ENCODE measurements at regions not wholly inside any gene's neighbourhood (a gene's known extent, or its start where the extent isn't known, plus 50 kb on each side); places are given as distances from the start of the nearest gene placed in this dataset.

DNA sequence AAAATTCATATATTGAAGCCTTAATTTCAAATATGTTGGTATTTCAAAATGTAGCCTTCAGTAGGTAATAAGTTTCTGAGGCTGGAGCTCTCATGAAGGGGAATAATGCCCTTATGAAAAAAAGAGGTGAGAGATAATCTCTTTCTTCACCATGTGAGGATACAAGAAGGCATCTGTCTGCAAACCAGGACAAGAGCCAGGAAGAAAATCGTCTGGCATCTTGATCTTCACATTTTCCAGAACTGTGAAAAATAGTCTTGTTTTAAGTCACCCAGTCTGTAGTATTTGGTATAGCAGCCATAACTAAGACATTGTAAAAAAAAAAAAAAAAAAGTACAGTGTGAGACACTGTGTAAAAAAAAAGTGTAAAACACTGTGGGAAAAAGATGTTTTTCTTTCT, 768.9 kb downstream of the TAF11L14 start:
- Histone ChIP-seq H3K4me2 (ENCODE audit: insufficient read depth, insufficient read length, low read length) (no peak overlapping the region), H3K23ac (ENCODE audit: insufficient read length, low read depth, low read length) (no peak overlapping the region), H3K23me2 (ENCODE audit: insufficient read length, low read depth, low read length, poor library complexity, severe bottlenecking) (no peaks in the 10 kb centered on the region), H2AK5ac (ENCODE audit: insufficient read length, low read length) (no peak overlapping the region), H3K56ac (ENCODE audit: insufficient read length, low read depth, low read length) (no peak overlapping the region), H4K5ac (ENCODE audit: insufficient read length, low read depth, low read length) (no peak overlapping the region), H3K9me3 (ENCODE audit: control insufficient read depth, low read depth, low read length) (no peaks in the 10 kb centered on the region), H3K18ac (ENCODE audit: insufficient read length, low read depth, low read length) (no peak overlapping the region), H3K9ac (ENCODE audit: extremely low read depth, insufficient read length, low read length) (no peak overlapping the region), H2BK15ac (ENCODE audit: low read depth, low read length) (no peak overlapping the region), H2AFZ (ENCODE audit: low read length) (no peak overlapping the region), H3K27me3 (ENCODE audit: insufficient read depth, low read length) (no peaks in the 10 kb centered on the region), H3K79me1 (ENCODE audit: insufficient read depth, low read depth, low read length, poor library complexity, severe bottlenecking) (no peaks in the 10 kb centered on the region), H2BK5ac (ENCODE audit: insufficient read length, low read length) (no peak overlapping the region), H3K79me2 (ENCODE audit: insufficient read depth, low read length) (no peaks in the 10 kb centered on the region), H2BK12ac (ENCODE audit: insufficient read length, low read depth, low read length) (no peak overlapping the region), H2BK120ac (ENCODE audit: low read depth, low read length, poor library complexity, severe bottlenecking) (no peak overlapping the region), H3K27ac (ENCODE audit: insufficient read length, low read depth, low read length) (no peak overlapping the region), H3K4me1 (ENCODE audit: insufficient read depth, low read length) (no peaks in the 10 kb centered on the region; the same call in 1 of the 2 replicates), H4K91ac (ENCODE audit: insufficient read length, low read depth, low read length) (no peak overlapping the region), H2BK20ac (ENCODE audit: low read depth, low read length, poor library complexity, severe bottlenecking) (no peak overlapping the region), H4K8ac (replicated peaks; ENCODE audit: insufficient read length, low read depth, low read length) (no peak overlapping the region), H3T11ph (ENCODE audit: low read length) (no peak overlapping the region), H4K20me1 (ENCODE audit: control insufficient read depth, insufficient read depth, insufficient read length) (no peaks in the 10 kb centered on the region), H3K14ac (ENCODE audit: insufficient read depth, low read length) (no peak overlapping the region), H3K4ac (ENCODE audit: low read depth, low read length) (no peak overlapping the region)
- no CpG with 5 or more reads among the region's 1 CpG for WGBS (ENCODE audit: extremely low coverage, insufficient read length, low lambda C conversion rate)
- DNase-seq = no peak
- no peaks in the 10 kb centered on the region; a peak in 1 of 4 replicates for H3K4me1 Mint-ChIP-seq
- H3K36me3 Mint-ChIP-seq (ENCODE audit: insufficient read depth in 1 of 3, low read depth in 3 of 3) = peaks cover 0 to 4% (median 0%) of the 10 kb centered on the region in 3 experiments; a peak in 1 of 7 replicates
- H3K4me3 Mint-ChIP-seq = no peak overlapping the region
- H3K27ac Mint-ChIP-seq = no peak overlapping the region
- H3K27me3 Mint-ChIP-seq (ENCODE audit: low read depth) = no peaks in the 10 kb centered on the region
- TF ChIP-seq, protein P1, sequence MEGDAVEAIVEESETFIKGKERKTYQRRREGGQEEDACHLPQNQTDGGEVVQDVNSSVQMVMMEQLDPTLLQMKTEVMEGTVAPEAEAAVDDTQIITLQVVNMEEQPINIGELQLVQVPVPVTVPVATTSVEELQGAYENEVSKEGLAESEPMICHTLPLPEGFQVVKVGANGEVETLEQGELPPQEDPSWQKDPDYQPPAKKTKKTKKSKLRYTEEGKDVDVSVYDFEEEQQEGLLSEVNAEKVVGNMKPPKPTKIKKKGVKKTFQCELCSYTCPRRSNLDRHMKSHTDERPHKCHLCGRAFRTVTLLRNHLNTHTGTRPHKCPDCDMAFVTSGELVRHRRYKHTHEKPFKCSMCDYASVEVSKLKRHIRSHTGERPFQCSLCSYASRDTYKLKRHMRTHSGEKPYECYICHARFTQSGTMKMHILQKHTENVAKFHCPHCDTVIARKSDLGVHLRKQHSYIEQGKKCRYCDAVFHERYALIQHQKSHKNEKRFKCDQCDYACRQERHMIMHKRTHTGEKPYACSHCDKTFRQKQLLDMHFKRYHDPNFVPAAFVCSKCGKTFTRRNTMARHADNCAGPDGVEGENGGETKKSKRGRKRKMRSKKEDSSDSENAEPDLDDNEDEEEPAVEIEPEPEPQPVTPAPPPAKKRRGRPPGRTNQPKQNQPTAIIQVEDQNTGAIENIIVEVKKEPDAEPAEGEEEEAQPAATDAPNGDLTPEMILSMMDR (conservative IDR thresholded peaks at IDR 0.05) = no peak
- peaks cover 0 to 2% of the 10 kb centered on the region in 2 experiments; a peak in 2 of 5 replicates for H3K9me3 Mint-ChIP-seq

Measured in H9 (cell line).